T47D (cell line): ENCODE measurements at regions not wholly inside any gene's neighbourhood (a gene's known extent, or its start where the extent isn't known, plus 50 kb on each side); places are given as distances from the start of the nearest gene placed in this dataset.

Experiments
- DNase-seq, 2 experiments: peaks; one replicate each; pipeline versions ENCODE4 v3.0.0 to v3.0.0-alpha.2; 2011 to 2012; ENCODE audit warnings: low read depth in 1 of 2, low spot score in 1 of 2
- JUND ChIP-seq: IDR thresholded peaks from 2 replicates; pipeline ENCODE4 v1.6.1; 2012; ENCODE audit warnings: low read depth
- in situ Hi-C: cut with HindIII; loops from 2 replicates; pipeline ENCODE4 v1.10.0; 2016; ENCODE audit warnings: low sequenced_read_pairs, low pct_unique_long_range_greater_than_20kb

DNA sequence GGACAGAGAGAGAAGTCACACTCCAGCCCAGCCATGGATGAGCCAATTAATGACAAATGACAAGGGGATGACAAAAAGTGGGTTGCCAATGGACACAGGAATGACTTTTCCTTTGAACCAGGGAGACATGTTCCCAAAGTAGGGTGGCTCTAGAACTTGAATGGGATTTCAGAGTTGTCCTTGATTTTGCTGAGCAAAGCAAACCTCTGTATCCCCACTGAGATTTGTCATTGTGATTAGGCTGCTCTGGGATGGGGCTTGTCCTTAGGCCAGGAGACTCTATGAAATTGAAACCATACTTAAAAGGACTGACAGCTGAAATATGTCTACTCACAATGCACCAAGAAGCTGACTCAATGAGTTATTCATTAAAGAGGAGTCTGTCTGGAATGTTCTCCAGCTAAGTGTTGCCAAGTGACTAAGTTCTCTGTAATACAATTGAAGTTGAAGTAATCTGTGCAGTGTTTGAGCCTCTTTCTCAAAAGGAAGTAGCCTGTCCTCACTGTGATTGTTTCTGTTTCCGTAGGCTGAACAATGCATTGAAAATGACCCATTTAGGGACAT lies 69.0 kb upstream of the PCDH9 start:
- DNase-seq = no peak
- in situ Hi-C loops = no loop called here

DNA sequence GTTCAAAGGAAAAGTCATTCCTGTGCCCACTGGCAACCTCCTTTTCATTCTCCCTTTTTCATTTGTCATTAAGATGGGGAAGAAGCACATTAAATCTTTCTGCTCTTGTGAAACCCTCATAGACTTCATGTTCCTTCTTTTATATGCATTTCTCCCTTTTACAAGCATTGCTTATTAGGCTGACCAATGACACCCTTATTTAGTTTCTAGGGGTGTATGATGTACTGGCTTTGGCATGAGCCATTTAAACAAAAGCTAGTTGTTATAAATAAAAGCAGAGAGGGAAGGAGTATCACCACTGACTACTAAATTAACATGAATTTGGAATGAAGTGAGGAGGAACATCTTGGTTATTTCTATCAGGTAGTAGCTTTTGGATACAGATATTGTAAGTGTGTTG lies 68.2 kb upstream of the PCDH9 start:
- in situ Hi-C loops = no loop called here
- TF ChIP-seq JUND = no peak
- DNase-seq = no peak

More for the DNA sequence above, 69.0 kb upstream of the PCDH9 start:
- TF ChIP-seq JUND = no peak

DNA sequence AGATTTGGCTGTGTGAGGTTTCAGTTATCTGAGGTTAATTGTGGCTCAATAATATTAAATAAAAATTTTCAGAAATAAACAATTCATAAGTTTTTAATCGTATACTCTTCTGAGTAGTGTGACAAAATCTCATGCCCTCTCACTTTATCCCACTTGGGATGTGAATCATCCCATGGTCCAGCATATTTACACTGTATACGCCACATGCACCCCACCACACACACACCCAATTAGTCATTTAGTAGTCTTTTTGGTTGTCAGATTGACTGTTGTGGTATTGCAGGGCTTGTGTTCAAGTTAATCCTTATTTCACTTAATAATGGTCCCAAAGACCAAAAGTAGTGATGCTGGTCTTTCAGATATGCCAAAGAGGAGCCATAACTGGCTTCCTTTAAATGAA lies 66.4 kb upstream of the PCDH9 start:
- TF ChIP-seq JUND = no peak
- no peak for DNase-seq
- in situ Hi-C loops = no loop called here

DNA sequence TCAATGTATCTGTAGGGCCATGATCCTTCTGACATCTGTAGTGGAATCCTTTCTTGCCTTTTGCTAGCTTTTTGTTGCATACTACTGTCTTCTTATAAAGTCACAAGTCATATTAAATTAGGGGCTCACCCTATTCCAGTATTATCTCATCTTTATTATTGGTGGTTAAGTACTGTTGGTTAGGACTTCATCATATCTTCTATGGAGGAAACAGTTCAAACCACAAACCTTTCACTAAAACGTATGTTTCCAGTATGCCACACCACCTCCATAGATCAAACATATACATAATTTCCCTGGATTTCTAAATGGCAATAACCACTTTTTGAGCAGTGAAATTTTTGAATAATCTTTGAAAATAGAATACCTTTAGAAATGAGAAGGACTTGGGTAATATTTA lies 62.8 kb upstream of the PCDH9 start:
- in situ Hi-C loops = no loop called here
- no peak for DNase-seq
- no peak for TF ChIP-seq JUND

DNA sequence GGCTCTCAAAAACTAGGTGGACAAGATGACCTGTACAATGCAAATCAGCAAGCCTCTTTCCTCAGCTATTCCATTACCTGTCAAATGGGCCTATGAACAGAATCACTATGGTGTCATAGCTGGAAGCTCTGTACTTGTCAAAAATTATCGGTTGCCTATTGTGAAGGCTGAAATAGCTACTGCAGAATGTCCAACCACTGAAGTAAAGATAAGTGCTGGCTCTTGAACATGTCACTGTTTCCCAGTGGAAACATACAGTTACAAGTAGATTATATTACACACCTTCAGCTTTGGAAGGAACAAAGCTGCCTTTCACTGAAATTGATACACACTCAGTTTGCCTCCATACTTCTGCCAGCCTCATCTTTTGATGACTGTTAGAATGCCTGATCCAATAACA lies 55.5 kb upstream of the PCDH9 start:
- no peak for TF ChIP-seq JUND
- DNase-seq = no peak
- in situ Hi-C loops = no loop called here

DNA sequence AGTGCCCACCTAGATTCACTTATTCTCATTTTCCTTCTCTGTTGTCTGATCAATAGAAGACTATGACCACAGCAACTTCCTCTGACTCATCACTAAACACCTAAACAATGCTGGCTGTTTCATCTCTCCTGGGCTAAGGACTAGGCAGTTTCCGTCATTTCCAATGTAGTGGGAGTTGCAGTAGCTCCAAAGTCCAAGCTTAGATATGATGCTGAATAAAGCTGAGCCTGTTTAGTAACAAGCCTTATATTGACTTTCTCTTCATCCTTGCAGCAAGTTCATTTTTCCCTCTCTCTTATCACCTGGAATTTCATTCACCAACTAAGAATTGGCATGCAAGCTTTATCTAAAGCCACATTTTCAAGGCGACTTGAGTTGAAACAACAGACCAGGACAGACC lies 53.5 kb upstream of the PCDH9 start:
- DNase-seq = no peak
- in situ Hi-C loops = no loop called here
- no peak for TF ChIP-seq JUND

DNA sequence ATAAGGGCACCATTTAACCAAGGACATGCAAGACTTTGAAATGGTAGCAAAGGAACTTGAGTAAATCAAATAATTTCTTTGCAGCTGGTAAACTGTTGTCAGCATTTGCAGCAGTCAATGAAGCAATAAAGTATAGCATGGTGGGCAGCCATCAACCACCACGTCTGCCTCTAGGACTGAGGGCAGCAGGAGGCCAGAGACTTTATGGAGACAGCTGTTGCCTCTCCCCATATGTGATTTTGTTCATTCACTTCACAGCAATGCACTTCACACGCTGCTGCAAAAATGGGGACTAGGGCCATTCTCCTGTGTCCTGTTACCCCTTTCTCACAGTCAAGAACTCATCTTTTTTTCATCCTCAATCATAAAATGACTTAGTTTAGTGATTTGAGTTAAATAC lies 51.3 kb upstream of the PCDH9 start:
- in situ Hi-C loops = no loop called here
- no peak for DNase-seq
- no peak for TF ChIP-seq JUND
